ENCODE measurements at regions not wholly inside any gene's neighbourhood (a gene's known extent, or its start where the extent isn't known, plus 50 kb on each side); places are given as distances from the start of the nearest gene placed in this dataset.
A peak's percentile ranks its signal among the peaks of the same experiment; 100 is the strongest.

- DNase-seq (ENCODE audit: low spot score), result no peak
- in situ Hi-C loops (cut with HindIII; ENCODE audit: low sequenced_read_pairs), result no loop called here
Measured at GRCh38 chr10:121059351-121059750, 208.2 kb downstream of the WDR11 start.

- no peak for DNase-seq (ENCODE audit: low spot score)
- in situ Hi-C loops (cut with HindIII; ENCODE audit: low sequenced_read_pairs), result no loop called here
Measured at GRCh38 chr10:121062115-121062514, 211.0 kb downstream of the WDR11 start.

GRCh38 chr10:121063744-121064143 lies 212.6 kb downstream of the WDR11 start:
- DNase-seq (ENCODE audit: low spot score), result no peak
- in situ Hi-C loops (cut with HindIII; ENCODE audit: low sequenced_read_pairs), result no loop called here

GRCh38 chr10:121064491-121064890 lies 213.3 kb downstream of the WDR11 start:
- DNase-seq (ENCODE audit: low spot score), result no peak
- in situ Hi-C loops (cut with HindIII; ENCODE audit: low sequenced_read_pairs), result no loop called here

GRCh38 chr10:121065330-121065729 lies 214.2 kb downstream of the WDR11 start:
- no peak for DNase-seq (ENCODE audit: low spot score)
- in situ Hi-C loops (cut with HindIII; ENCODE audit: low sequenced_read_pairs), result no loop called here

- DNase-seq (ENCODE audit: low spot score), result peak; percentile 24
- in situ Hi-C loops (cut with HindIII; ENCODE audit: low sequenced_read_pairs), result no loop called here
Measured at GRCh38 chr10:121069061-121069850, 218.1 kb downstream of the WDR11 start.

- no peak for DNase-seq (ENCODE audit: low spot score)
- in situ Hi-C loops (cut with HindIII; ENCODE audit: low sequenced_read_pairs), result no loop called here
Measured at GRCh38 chr10:121070275-121071070, 219.3 kb downstream of the WDR11 start.

- in situ Hi-C loops (cut with HindIII; ENCODE audit: low sequenced_read_pairs), result no loop called here
- DNase-seq (ENCODE audit: low spot score), result no peak
Measured at GRCh38 chr10:121071901-121072300, 220.7 kb downstream of the WDR11 start.

GRCh38 chr10:121073728-121074127 lies 222.6 kb downstream of the WDR11 start:
- in situ Hi-C loops (cut with HindIII; ENCODE audit: low sequenced_read_pairs), result no loop called here

GRCh38 chr10:121076776-121077715 lies 225.9 kb downstream of the WDR11 start:
- in situ Hi-C loops (cut with HindIII; ENCODE audit: low sequenced_read_pairs), result no loop called here
- no peak for DNase-seq (ENCODE audit: low spot score)

More at GRCh38 chr10:121073728-121074127, 222.6 kb downstream of the WDR11 start:
- DNase-seq (ENCODE audit: low spot score), result no peak

GRCh38 chr10:121078036-121078435 lies 226.9 kb downstream of the WDR11 start:
- no peak for DNase-seq (ENCODE audit: low spot score)
- in situ Hi-C loops (cut with HindIII; ENCODE audit: low sequenced_read_pairs), result no loop called here

GRCh38 chr10:121078672-121079102 lies 227.5 kb downstream of the WDR11 start:
- in situ Hi-C loops (cut with HindIII; ENCODE audit: low sequenced_read_pairs), result no loop called here
- DNase-seq (ENCODE audit: low spot score), result no peak

- in situ Hi-C loops (cut with HindIII; ENCODE audit: low sequenced_read_pairs), result no loop called here
- DNase-seq (ENCODE audit: low spot score), result no peak
Measured at GRCh38 chr10:121079226-121079625, 228.1 kb downstream of the WDR11 start.

GRCh38 chr10:121080281-121080891 lies 229.2 kb downstream of the WDR11 start:
- in situ Hi-C loops (cut with HindIII; ENCODE audit: low sequenced_read_pairs), result no loop called here
- DNase-seq (ENCODE audit: low spot score), result peak; percentile 17

GRCh38 chr10:121081306-121081705 lies 230.1 kb downstream of the WDR11 start:
- no peak for DNase-seq (ENCODE audit: low spot score)
- in situ Hi-C loops (cut with HindIII; ENCODE audit: low sequenced_read_pairs), result no loop called here

- in situ Hi-C loops (cut with HindIII; ENCODE audit: low sequenced_read_pairs), result no loop called here
- no peak for DNase-seq (ENCODE audit: low spot score)
Measured at GRCh38 chr10:121082984-121083383, 231.8 kb downstream of the WDR11 start.

- in situ Hi-C loops (cut with HindIII; ENCODE audit: low sequenced_read_pairs), result no loop called here
- DNase-seq (ENCODE audit: low spot score), result peak; percentile 61
Measured at GRCh38 chr10:121084016-121084674, 233.0 kb downstream of the WDR11 start.

GRCh38 chr10:121084675-121085070 lies 233.5 kb downstream of the WDR11 start:
- DNase-seq (ENCODE audit: low spot score), result peak; percentile 43
- in situ Hi-C loops (cut with HindIII; ENCODE audit: low sequenced_read_pairs), result no loop called here
